ENCODE measurements at regions not wholly inside any gene's neighbourhood (a gene's known extent, or its start where the extent isn't known, plus 50 kb on each side); places are given as distances from the start of the nearest gene placed in this dataset.

DNA sequence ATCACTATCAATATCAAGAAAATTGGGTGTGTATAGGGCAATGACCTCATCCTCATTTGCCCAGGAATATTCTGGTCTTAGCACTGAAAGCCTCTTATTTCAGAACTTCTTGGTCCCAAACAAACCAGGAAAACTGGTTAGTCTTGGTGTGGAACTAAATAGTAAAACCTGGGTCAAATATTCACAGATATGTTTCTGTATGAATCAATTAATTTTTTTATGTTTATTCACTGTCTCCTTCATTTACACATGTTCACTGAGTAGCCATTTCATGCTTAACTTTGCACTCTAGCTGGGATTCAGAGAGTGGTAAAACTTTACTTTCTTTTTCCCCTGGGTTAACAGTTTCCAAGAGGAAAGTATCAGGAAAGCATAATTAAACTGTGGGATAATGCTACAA lies 113.7 kb upstream of the PAPPA start:
- H3K9ac ChIP-seq (ENCODE audit: low read depth, low read length, poor library complexity, severe bottlenecking) = no peak overlapping the region
- no peaks in the 10 kb centered on the region for H3K36me3 ChIP-seq (ENCODE audit: insufficient read depth, low read length)
- no peaks in the 10 kb centered on the region for H3K9me2 ChIP-seq (replicated peaks; ENCODE audit: low read depth, low read length)
- H3K4me2 ChIP-seq (ENCODE audit: low read depth, low read length, poor library complexity, severe bottlenecking) = no peak overlapping the region
- no peaks in the 10 kb centered on the region for H3K9me3 ChIP-seq (ENCODE audit: insufficient read depth, low read depth, low read length)
- no peak overlapping the region for H2AFZ ChIP-seq (ENCODE audit: low read length)
- H4K20me1 ChIP-seq (ENCODE audit: insufficient read depth, low read length, poor library complexity, severe bottlenecking) = no peaks in the 10 kb centered on the region
- H3K4me3 ChIP-seq (ENCODE audit: low read length, poor library complexity, severe bottlenecking) = no peak overlapping the region
- no peaks in the 10 kb centered on the region for H3K79me2 ChIP-seq (ENCODE audit: insufficient read depth, low read length)
- no peaks in the 10 kb centered on the region for H3K27me3 ChIP-seq (ENCODE audit: insufficient read depth, low read length, poor library complexity, severe bottlenecking)
- no peaks in the 10 kb centered on the region for H3K4me1 ChIP-seq (ENCODE audit: insufficient read depth, low read length, poor library complexity, severe bottlenecking)
- no peaks in the 10 kb centered on the region for H3F3A ChIP-seq (ENCODE audit: low read depth)
- no peak for TF ChIP-seq EZH2phosphoT487 (IDR thresholded peaks at IDR 0.05; ENCODE audit: borderline replicate concordance)
- TF ChIP-seq, protein P1, sequence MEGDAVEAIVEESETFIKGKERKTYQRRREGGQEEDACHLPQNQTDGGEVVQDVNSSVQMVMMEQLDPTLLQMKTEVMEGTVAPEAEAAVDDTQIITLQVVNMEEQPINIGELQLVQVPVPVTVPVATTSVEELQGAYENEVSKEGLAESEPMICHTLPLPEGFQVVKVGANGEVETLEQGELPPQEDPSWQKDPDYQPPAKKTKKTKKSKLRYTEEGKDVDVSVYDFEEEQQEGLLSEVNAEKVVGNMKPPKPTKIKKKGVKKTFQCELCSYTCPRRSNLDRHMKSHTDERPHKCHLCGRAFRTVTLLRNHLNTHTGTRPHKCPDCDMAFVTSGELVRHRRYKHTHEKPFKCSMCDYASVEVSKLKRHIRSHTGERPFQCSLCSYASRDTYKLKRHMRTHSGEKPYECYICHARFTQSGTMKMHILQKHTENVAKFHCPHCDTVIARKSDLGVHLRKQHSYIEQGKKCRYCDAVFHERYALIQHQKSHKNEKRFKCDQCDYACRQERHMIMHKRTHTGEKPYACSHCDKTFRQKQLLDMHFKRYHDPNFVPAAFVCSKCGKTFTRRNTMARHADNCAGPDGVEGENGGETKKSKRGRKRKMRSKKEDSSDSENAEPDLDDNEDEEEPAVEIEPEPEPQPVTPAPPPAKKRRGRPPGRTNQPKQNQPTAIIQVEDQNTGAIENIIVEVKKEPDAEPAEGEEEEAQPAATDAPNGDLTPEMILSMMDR (conservative IDR thresholded peaks at IDR 0.05; ENCODE audit: low read length) = no peak

DNA sequence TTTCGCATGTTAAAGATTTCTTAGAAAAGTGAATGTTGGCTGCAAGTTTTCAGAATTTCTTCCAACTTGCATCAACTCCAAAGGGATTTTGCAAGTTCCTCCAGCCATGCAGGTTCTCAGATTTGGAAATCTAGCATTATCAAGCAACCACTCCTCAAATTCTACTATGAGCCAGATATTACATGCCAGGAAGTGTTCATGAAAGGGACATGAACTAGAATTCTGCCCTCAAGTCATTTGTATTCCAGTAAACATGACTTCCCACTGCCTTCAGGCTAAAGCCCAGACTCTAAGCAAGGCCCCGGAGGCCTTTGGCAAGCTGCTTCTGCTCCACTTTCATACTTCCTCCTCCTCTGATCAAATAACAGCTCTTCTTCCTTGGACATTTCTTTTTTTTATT lies 111.3 kb upstream of the PAPPA start:
- Histone ChIP-seq H3K36me3 (ENCODE audit: insufficient read depth, low read length) (no peaks in the 10 kb centered on the region), H3K27me3 (ENCODE audit: insufficient read depth, low read length, poor library complexity, severe bottlenecking) (no peaks in the 10 kb centered on the region), H3K4me3 (ENCODE audit: low read length, poor library complexity, severe bottlenecking) (no peak overlapping the region), H3K79me2 (ENCODE audit: insufficient read depth, low read length) (no peaks in the 10 kb centered on the region), H4K20me1 (ENCODE audit: insufficient read depth, low read length, poor library complexity, severe bottlenecking) (no peaks in the 10 kb centered on the region), H2AFZ (ENCODE audit: low read length) (no peak overlapping the region), H3K9me3 (ENCODE audit: insufficient read depth, low read depth, low read length) (0 out of 2 replicates have a peak, but pooled peaks cover 5% of the 10 kb centered on the region), H3K4me2 (ENCODE audit: low read depth, low read length, poor library complexity, severe bottlenecking) (no peak overlapping the region), H3K9me2 (replicated peaks; ENCODE audit: low read depth, low read length) (no peaks in the 10 kb centered on the region), H3K4me1 (ENCODE audit: insufficient read depth, low read length, poor library complexity, severe bottlenecking) (no peaks in the 10 kb centered on the region), H3F3A (ENCODE audit: low read depth) (no peaks in the 10 kb centered on the region), H3K9ac (ENCODE audit: low read depth, low read length, poor library complexity, severe bottlenecking) (no peak overlapping the region)
- TF ChIP-seq EZH2phosphoT487 (IDR thresholded peaks at IDR 0.05; ENCODE audit: borderline replicate concordance) = no peak
- TF ChIP-seq, protein P1 (conservative IDR thresholded peaks at IDR 0.05; ENCODE audit: low read length) = no peak

DNA sequence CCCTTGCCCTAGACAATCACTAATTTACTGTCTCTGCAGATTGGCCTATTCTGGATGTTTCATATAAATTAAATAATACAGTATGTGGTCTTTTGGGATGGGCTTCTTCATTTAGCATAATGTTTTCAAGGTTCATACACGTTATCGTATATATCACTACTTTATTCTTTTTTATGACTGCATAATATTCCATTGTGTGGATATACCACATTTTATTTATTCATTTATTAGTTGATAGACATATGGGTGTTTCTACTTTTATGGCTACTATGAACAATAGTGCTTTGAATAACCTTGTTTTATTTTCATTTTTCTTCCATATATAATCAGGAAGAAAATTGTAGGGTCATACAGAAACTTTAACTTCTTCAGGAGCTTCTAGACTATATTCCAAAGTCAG lies 108.5 kb upstream of the PAPPA start:
- TF ChIP-seq EZH2phosphoT487 (IDR thresholded peaks at IDR 0.05; ENCODE audit: borderline replicate concordance) = no peak
- TF ChIP-seq, protein P1 (conservative IDR thresholded peaks at IDR 0.05; ENCODE audit: low read length) = no peak
- Histone ChIP-seq H3K4me3 (ENCODE audit: low read length, poor library complexity, severe bottlenecking) (no peak overlapping the region), H3K27me3 (ENCODE audit: insufficient read depth, low read length, poor library complexity, severe bottlenecking) (no peaks in the 10 kb centered on the region)

More for the DNA sequence above, 108.5 kb upstream of the PAPPA start:
- no peaks in the 10 kb centered on the region for H3K4me1 ChIP-seq (ENCODE audit: insufficient read depth, low read length, poor library complexity, severe bottlenecking)
- no peak overlapping the region for H3K4me2 ChIP-seq (ENCODE audit: low read depth, low read length, poor library complexity, severe bottlenecking)
- no peaks in the 10 kb centered on the region for H3K36me3 ChIP-seq (ENCODE audit: insufficient read depth, low read length)
- 0 out of 2 replicates have a peak, but pooled peaks cover 5% of the 10 kb centered on the region for H3K9me3 ChIP-seq (ENCODE audit: insufficient read depth, low read depth, low read length)
- no peaks in the 10 kb centered on the region for H4K20me1 ChIP-seq (ENCODE audit: insufficient read depth, low read length, poor library complexity, severe bottlenecking)
- no peak overlapping the region for H3K9ac ChIP-seq (ENCODE audit: low read depth, low read length, poor library complexity, severe bottlenecking)
- H3K9me2 ChIP-seq (replicated peaks; ENCODE audit: low read depth, low read length) = no peaks in the 10 kb centered on the region
- H3F3A ChIP-seq (ENCODE audit: low read depth) = no peaks in the 10 kb centered on the region
- no peak overlapping the region for H2AFZ ChIP-seq (ENCODE audit: low read length)
- H3K79me2 ChIP-seq (ENCODE audit: insufficient read depth, low read length) = no peaks in the 10 kb centered on the region

All from Loucy (cell line).